ENCODE measurements at regions not wholly inside any gene's neighbourhood (a gene's known extent, or its start where the extent isn't known, plus 50 kb on each side); places are given as distances from the start of the nearest gene placed in this dataset.
A peak's percentile ranks its signal among the peaks of the same experiment; 100 is the strongest.

DNA sequence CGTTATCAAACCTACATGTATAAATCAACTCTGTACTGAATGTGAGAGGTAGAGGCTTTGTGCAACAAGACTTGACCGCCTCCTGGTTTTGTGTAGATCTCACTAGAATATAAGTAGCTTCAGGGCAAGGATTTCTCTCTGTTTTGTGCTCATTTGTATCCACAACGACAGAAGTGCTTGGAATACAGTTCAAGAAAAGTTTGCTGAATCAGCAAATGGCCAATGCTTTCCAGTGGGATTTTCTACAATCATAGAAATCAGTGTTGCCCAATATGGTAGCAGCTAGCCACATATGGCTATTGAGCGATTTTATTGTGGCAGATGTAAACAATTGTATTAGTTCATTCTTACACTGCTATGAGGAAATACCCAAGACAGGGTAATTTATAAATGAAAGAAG lies 127.4 kb downstream of the VCX3A start:
- 100% methylated on average over 1 of the region's 4 CpGs; no CpG with 5 or more reads in 1 of the 2 experiments for WGBS, 2 experiments (ENCODE audit: insufficient coverage in 2 of 2)
- no peaks in the 10 kb centered on the region for H3K9me3 ChIP-seq (ENCODE audit: control insufficient read depth, low read length)
- H3K4me1 ChIP-seq (ENCODE audit: control insufficient read depth, insufficient read depth, low read length, poor library complexity, severe bottlenecking) = no peaks in the 10 kb centered on the region
- no peak overlapping the region for H3K27ac ChIP-seq (ENCODE audit: low read depth, low read length, severe bottlenecking)
- no peaks in the 10 kb centered on the region for H3K36me3 ChIP-seq (ENCODE audit: control insufficient read depth, insufficient read depth, low read length)
- H3K4me3 ChIP-seq (ENCODE audit: extremely low read depth, insufficient read depth, low read length, poor library complexity, severe bottlenecking) = no peak overlapping the region

DNA sequence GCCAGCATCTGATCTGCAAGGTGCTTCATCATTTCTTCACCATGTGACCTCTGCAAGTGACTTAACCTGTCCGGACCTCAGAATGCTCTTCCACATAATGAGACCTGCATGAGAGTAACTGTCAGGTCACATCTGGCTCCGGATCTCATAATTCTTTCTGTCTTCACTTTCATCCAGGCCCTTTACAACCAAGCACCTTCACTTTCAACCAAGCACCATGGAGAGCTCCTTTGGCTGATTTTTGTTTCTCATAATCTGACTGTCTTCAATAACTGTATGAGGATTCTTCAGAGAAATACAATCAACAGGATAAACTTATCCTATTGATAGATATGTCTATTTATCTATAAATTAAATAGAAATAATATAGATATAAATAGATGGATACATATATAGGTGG lies 148.1 kb downstream of the VCX3A start:
- Histone ChIP-seq H3K4me1 (ENCODE audit: control insufficient read depth, insufficient read depth, low read length, poor library complexity, severe bottlenecking) (peaks cover 13% of the 10 kb centered on the region), H3K9me3 (ENCODE audit: control insufficient read depth, low read length) (no peaks in the 10 kb centered on the region), H3K27ac (ENCODE audit: low read depth, low read length, severe bottlenecking) (no peak overlapping the region), H3K4me3 (ENCODE audit: extremely low read depth, insufficient read depth, low read length, poor library complexity, severe bottlenecking) (no peak overlapping the region), H3K36me3 (ENCODE audit: control insufficient read depth, insufficient read depth, low read length) (no peaks in the 10 kb centered on the region)
- WGBS, 2 experiments (ENCODE audit: insufficient coverage in 2 of 2) = 88 to 100% methylated on average over 1 of the region's 2 CpGs

GRCh38 chrX:6384921-6385320 lies 150.0 kb downstream of the VCX3A start:
- peak overlapping the region; percentile 88 for H3K27ac ChIP-seq (ENCODE audit: low read depth, low read length, severe bottlenecking)
- no CpG with 5 or more reads among the region's 4 CpGs for WGBS, 2 experiments (ENCODE audit: insufficient coverage in 2 of 2)
- H3K36me3 ChIP-seq (ENCODE audit: control insufficient read depth, insufficient read depth, low read length) = no peaks in the 10 kb centered on the region
- peaks cover 13% of the 10 kb centered on the region for H3K4me1 ChIP-seq (ENCODE audit: control insufficient read depth, insufficient read depth, low read length, poor library complexity, severe bottlenecking)
- H3K9me3 ChIP-seq (ENCODE audit: control insufficient read depth, low read length) = no peaks in the 10 kb centered on the region
- no peak overlapping the region for H3K4me3 ChIP-seq (ENCODE audit: extremely low read depth, insufficient read depth, low read length, poor library complexity, severe bottlenecking)

DNA sequence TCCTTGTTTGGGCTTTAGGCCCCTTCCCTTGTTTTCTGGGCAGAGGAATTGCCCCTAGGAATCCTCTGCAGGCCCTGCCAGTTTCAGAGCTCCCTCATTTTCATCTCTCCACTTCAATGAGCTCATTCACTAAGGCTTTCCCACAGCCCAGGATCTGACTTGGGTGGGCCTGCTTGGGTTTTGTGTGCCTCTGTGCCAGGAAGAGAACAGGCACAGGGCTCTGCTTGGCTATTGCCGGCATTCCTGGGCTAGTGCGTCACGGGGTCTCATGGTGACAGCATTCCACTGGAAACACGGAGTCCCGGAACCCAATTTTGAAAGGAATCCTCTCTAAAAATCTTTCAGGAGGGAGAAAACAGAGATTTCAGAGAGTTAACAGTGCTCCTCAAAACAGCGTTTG lies 150.5 kb downstream of the VCX3A start:
- Histone ChIP-seq H3K9me3 (ENCODE audit: control insufficient read depth, low read length) (no peaks in the 10 kb centered on the region), H3K4me1 (ENCODE audit: control insufficient read depth, insufficient read depth, low read length, poor library complexity, severe bottlenecking) (peaks cover 13% of the 10 kb centered on the region), H3K4me3 (ENCODE audit: extremely low read depth, insufficient read depth, low read length, poor library complexity, severe bottlenecking) (no peak overlapping the region), H3K36me3 (ENCODE audit: control insufficient read depth, insufficient read depth, low read length) (no peaks in the 10 kb centered on the region), H3K27ac (ENCODE audit: low read depth, low read length, severe bottlenecking) (peak overlapping the region; percentile 88)
- 34 to 83% methylated on average over 2 to 4 of the region's 6 CpGs for WGBS, 2 experiments (ENCODE audit: insufficient coverage in 2 of 2)

DNA sequence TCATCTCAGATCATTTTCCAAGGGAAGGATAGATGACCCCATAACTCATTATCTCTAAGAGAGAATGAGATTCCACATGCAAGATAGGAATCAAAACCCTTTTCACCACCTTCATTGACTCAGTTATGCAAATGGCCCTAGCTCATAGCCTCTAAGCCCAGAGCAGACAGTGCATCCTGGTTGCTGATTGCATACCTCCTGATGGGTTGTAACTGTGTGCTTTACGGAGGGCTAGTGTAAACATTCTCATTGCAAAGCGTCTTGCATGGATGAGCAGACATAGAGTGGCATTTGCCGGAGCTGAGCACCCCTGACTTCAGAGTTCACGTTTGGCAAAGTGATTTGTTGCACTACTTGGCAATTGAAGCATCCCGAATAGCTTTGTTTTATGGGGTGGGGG lies 151.0 kb downstream of the VCX3A start:
- no peak overlapping the region for H3K4me3 ChIP-seq (ENCODE audit: extremely low read depth, insufficient read depth, low read length, poor library complexity, severe bottlenecking)
- H3K4me1 ChIP-seq (ENCODE audit: control insufficient read depth, insufficient read depth, low read length, poor library complexity, severe bottlenecking) = peaks cover 13% of the 10 kb centered on the region
- H3K36me3 ChIP-seq (ENCODE audit: control insufficient read depth, insufficient read depth, low read length) = no peaks in the 10 kb centered on the region
- H3K27ac ChIP-seq (ENCODE audit: low read depth, low read length, severe bottlenecking) = peak overlapping the region; percentile 88
- no CpG with 5 or more reads among the region's 5 CpGs for WGBS, 2 experiments (ENCODE audit: insufficient coverage in 2 of 2)
- H3K9me3 ChIP-seq (ENCODE audit: control insufficient read depth, low read length) = no peaks in the 10 kb centered on the region

- Histone ChIP-seq H3K4me1 (ENCODE audit: control insufficient read depth, insufficient read depth, low read length, poor library complexity, severe bottlenecking) (peaks cover 13% of the 10 kb centered on the region), H3K36me3 (ENCODE audit: control insufficient read depth, insufficient read depth, low read length) (no peaks in the 10 kb centered on the region), H3K9me3 (ENCODE audit: control insufficient read depth, low read length) (no peaks in the 10 kb centered on the region), H3K4me3 (ENCODE audit: extremely low read depth, insufficient read depth, low read length, poor library complexity, severe bottlenecking) (no peak overlapping the region), H3K27ac (ENCODE audit: low read depth, low read length, severe bottlenecking) (peak overlapping the region; percentile 88)
- 90% methylated on average over 2 of the region's 3 CpGs; no CpG with 5 or more reads in 1 of the 2 experiments for WGBS, 2 experiments (ENCODE audit: insufficient coverage in 2 of 2)
Measured at GRCh38 chrX:6383488-6383887, 151.4 kb downstream of the VCX3A start.

GRCh38 chrX:6382284-6382683 lies 152.6 kb downstream of the VCX3A start:
- H3K4me1 ChIP-seq (ENCODE audit: control insufficient read depth, insufficient read depth, low read length, poor library complexity, severe bottlenecking) = peaks cover 13% of the 10 kb centered on the region
- H3K9me3 ChIP-seq (ENCODE audit: control insufficient read depth, low read length) = no peaks in the 10 kb centered on the region
- WGBS, 2 experiments (ENCODE audit: insufficient coverage in 2 of 2) = no CpG with 5 or more reads among the region's 9 CpGs
- H3K4me3 ChIP-seq (ENCODE audit: extremely low read depth, insufficient read depth, low read length, poor library complexity, severe bottlenecking) = no peak overlapping the region
- no peak overlapping the region for H3K27ac ChIP-seq (ENCODE audit: low read depth, low read length, severe bottlenecking)
- no peaks in the 10 kb centered on the region for H3K36me3 ChIP-seq (ENCODE audit: control insufficient read depth, insufficient read depth, low read length)

GRCh38 chrX:6377103-6377764 lies 148.6 kb upstream of the NLGN4X start:
- no CpG with 5 or more reads among the region's 3 CpGs for WGBS, 2 experiments (ENCODE audit: insufficient coverage in 2 of 2)
- no peaks in the 10 kb centered on the region for H3K9me3 ChIP-seq (ENCODE audit: control insufficient read depth, low read length)
- H3K4me3 ChIP-seq (ENCODE audit: extremely low read depth, insufficient read depth, low read length, poor library complexity, severe bottlenecking) = no peak overlapping the region
- H3K27ac ChIP-seq (ENCODE audit: low read depth, low read length, severe bottlenecking) = no peak overlapping the region
- no peaks in the 10 kb centered on the region for H3K36me3 ChIP-seq (ENCODE audit: control insufficient read depth, insufficient read depth, low read length)
- H3K4me1 ChIP-seq (ENCODE audit: control insufficient read depth, insufficient read depth, low read length, poor library complexity, severe bottlenecking) = no peaks in the 10 kb centered on the region

- Histone ChIP-seq H3K27ac (ENCODE audit: low read depth, low read length, severe bottlenecking) (no peak overlapping the region), H3K9me3 (ENCODE audit: control insufficient read depth, low read length) (no peaks in the 10 kb centered on the region), H3K4me3 (ENCODE audit: extremely low read depth, insufficient read depth, low read length, poor library complexity, severe bottlenecking) (no peak overlapping the region), H3K36me3 (ENCODE audit: control insufficient read depth, insufficient read depth, low read length) (no peaks in the 10 kb centered on the region), H3K4me1 (ENCODE audit: control insufficient read depth, insufficient read depth, low read length, poor library complexity, severe bottlenecking) (no peaks in the 10 kb centered on the region)
- WGBS, 2 experiments (ENCODE audit: insufficient coverage in 2 of 2) = 83% methylated on average over 2 of the region's 10 CpGs; no CpG with 5 or more reads in 1 of the 2 experiments
Measured at GRCh38 chrX:6374556-6374955, 145.9 kb upstream of the NLGN4X start.

- WGBS, 2 experiments (ENCODE audit: insufficient coverage in 2 of 2) = no CpG with 5 or more reads among the region's 1 CpG
- Histone ChIP-seq H3K9me3 (ENCODE audit: control insufficient read depth, low read length) (no peaks in the 10 kb centered on the region), H3K4me1 (ENCODE audit: control insufficient read depth, insufficient read depth, low read length, poor library complexity, severe bottlenecking) (no peaks in the 10 kb centered on the region), H3K27ac (ENCODE audit: low read depth, low read length, severe bottlenecking) (no peak overlapping the region), H3K36me3 (ENCODE audit: control insufficient read depth, insufficient read depth, low read length) (no peaks in the 10 kb centered on the region), H3K4me3 (ENCODE audit: extremely low read depth, insufficient read depth, low read length, poor library complexity, severe bottlenecking) (no peak overlapping the region)
Measured at GRCh38 chrX:6372981-6373380, 144.3 kb upstream of the NLGN4X start.

- Histone ChIP-seq H3K4me1 (ENCODE audit: control insufficient read depth, insufficient read depth, low read length, poor library complexity, severe bottlenecking) (no peaks in the 10 kb centered on the region), H3K36me3 (ENCODE audit: control insufficient read depth, insufficient read depth, low read length) (no peaks in the 10 kb centered on the region), H3K4me3 (ENCODE audit: extremely low read depth, insufficient read depth, low read length, poor library complexity, severe bottlenecking) (no peak overlapping the region), H3K27ac (ENCODE audit: low read depth, low read length, severe bottlenecking) (no peak overlapping the region), H3K9me3 (ENCODE audit: control insufficient read depth, low read length) (no peaks in the 10 kb centered on the region)
- WGBS, 2 experiments (ENCODE audit: insufficient coverage in 2 of 2) = no CpG with 5 or more reads among the region's 3 CpGs
Measured at GRCh38 chrX:6371353-6371752, 142.7 kb upstream of the NLGN4X start.
